ENCODE measurements at regions not wholly inside any gene's neighbourhood (a gene's known extent, or its start where the extent isn't known, plus 50 kb on each side); places are given as distances from the start of the nearest gene placed in this dataset.
"Not testable (repeated sequence)": the region's sequence is repeated elsewhere in the genome, so short reads cannot be mapped to it uniquely, and the experiment has no call there.

DNA sequence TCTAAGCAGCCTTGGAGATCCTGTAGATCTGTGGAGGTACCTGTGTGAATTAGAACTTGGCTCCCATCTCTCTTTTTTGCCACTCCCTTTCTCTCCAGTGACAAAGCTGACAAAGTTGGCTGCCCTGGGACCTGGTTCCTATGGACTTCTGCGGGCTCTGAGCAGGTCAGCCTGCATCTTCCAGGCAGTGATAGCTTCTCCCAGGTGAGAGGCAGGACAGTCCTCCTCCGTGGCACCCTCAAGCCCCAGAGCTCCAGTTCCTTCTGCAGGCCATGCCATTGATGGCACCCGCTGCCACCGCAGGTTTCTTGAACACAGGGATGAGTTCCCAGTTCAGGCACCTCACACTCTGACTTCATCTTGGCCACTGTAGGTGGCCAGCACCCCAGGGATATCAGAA lies 73.5 kb upstream of the GRB10 start:
- no peaks in the 10 kb centered on the region for H3K4me1 ChIP-seq (ENCODE audit: insufficient read depth, low read length)
- H3K36me3 ChIP-seq (ENCODE audit: insufficient read depth, low read length), result no peaks in the 10 kb centered on the region
- H3K9me3 ChIP-seq (ENCODE audit: control insufficient read depth, insufficient read depth, low read length), result no peaks in the 10 kb centered on the region

DNA sequence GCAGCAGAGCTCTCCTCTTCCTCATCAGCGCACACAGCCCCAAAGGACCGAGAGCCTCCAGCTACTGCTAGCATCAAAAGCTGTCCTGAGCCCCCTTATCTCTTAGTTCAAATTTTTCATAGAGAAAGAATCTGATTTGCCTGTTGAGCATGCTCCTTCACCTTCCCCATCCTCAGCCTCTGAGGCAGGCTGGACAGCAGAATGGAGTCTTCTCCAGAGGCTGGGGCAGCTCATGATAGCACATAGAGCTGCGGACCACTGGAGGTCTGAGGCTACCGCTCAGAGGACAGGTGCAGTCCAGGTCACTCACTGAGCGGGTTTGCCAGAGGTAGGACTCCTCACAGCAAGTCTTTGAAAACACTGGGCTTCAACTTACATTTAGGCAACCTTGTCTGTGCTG lies 72.8 kb upstream of the GRB10 start:
- Histone ChIP-seq H3K9ac (ENCODE audit: low read depth, low read length) (no peak overlapping the region), H3K36me3 (ENCODE audit: insufficient read depth, low read length) (no peaks in the 10 kb centered on the region), H3K9me3 (ENCODE audit: control insufficient read depth, insufficient read depth, low read length) (no peaks in the 10 kb centered on the region), H3K4me1 (ENCODE audit: insufficient read depth, low read length) (no peaks in the 10 kb centered on the region)

More for the DNA sequence above, 73.5 kb upstream of the GRB10 start:
- H3K9ac ChIP-seq (ENCODE audit: low read depth, low read length), result no peak overlapping the region

DNA sequence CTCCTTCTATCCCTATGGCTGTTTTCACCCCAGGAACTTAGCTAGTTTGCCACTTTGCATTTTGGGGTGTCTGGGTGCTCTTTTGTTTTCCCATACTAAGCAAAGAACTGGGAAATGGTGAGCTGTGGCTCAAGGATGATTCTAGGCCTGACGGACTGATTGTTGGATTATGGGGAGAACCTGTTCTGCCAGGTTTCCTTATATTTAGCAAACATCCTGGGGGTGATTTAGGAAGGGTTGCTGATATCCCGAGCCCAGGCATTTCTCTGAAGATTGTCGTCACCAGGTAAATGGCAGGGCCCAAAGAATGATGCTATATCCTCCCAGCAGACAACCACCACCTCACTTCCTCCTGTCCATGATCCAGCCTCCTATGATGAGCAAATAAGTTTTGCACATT lies 72.1 kb upstream of the GRB10 start:
- no peak overlapping the region for H3K9ac ChIP-seq (ENCODE audit: low read depth, low read length)
- no peaks in the 10 kb centered on the region for H3K4me1 ChIP-seq (ENCODE audit: insufficient read depth, low read length)
- H3K9me3 ChIP-seq (ENCODE audit: control insufficient read depth, insufficient read depth, low read length), result no peaks in the 10 kb centered on the region
- H3K36me3 ChIP-seq (ENCODE audit: insufficient read depth, low read length), result no peaks in the 10 kb centered on the region

DNA sequence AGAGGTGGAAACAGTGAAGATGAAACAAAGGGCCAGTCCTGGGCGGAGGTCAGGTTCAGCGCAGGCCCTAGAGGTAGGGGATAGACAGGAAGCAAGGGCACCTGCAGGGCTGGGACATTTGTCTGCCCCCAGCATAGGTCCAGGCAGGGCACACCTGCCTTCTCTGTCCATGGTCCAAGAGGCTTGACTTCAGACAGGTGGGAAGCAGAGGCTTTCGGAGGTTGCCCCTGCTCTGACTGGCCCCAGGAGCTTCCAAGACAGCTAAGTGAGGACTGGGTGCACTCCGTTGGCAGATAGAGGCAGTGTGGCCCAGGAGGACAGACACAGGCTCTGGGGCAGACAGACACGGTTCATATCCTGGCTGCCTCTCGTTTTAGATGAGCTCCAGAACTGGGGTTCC lies 71.6 kb upstream of the GRB10 start:
- H3K4me1 ChIP-seq (ENCODE audit: insufficient read depth, low read length), result no peaks in the 10 kb centered on the region
- no peaks in the 10 kb centered on the region for H3K36me3 ChIP-seq (ENCODE audit: insufficient read depth, low read length)
- H3K9ac ChIP-seq (ENCODE audit: low read depth, low read length), result no peak overlapping the region
- no peaks in the 10 kb centered on the region for H3K9me3 ChIP-seq (ENCODE audit: control insufficient read depth, insufficient read depth, low read length)

DNA sequence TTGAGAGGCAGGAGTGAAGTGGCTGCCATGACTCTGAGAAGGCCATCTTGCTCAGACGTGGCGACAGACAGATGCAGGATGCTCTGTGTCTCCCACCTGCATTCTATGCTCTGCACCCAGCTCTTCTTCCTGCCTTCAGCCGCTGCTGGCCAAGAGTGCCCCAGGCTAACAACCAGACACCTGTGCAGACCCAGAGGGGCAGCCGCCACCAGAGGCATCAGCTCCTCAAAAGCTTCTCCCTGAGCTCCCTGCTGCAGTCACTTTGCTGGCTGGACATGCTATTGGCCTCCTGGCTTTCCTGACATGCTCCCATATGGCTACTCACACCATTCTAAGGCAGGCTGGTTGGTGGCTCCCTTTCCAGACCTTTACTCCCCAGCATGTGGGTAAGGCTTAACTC lies 70.6 kb upstream of the GRB10 start:
- Histone ChIP-seq H3K9me3 (ENCODE audit: control insufficient read depth, insufficient read depth, low read length) (no peaks in the 10 kb centered on the region), H3K9ac (ENCODE audit: low read depth, low read length) (no peak overlapping the region), H3K36me3 (ENCODE audit: insufficient read depth, low read length) (no peaks in the 10 kb centered on the region), H3K4me1 (ENCODE audit: insufficient read depth, low read length) (no peaks in the 10 kb centered on the region)

DNA sequence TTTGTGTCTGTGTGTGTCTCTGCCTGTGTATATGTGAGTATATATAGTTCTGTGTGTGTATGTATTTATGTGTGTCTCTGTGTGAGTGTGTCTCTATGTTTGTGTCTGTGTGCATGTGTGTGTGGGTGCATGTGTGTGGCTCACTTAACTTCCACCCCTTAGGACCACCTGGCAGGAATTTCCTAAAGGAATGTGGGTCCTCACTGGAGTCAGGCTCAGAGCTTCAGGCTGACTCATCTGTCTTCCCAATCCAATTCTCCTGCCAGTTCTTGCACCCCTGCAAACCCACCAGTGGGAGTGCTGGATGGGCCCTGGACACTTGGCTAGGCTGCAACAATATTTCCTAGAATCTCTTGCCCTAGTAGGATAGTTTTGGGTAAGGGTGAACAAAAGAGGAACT lies 70.2 kb upstream of the GRB10 start:
- no peaks in the 10 kb centered on the region for H3K36me3 ChIP-seq (ENCODE audit: insufficient read depth, low read length)
- no peak overlapping the region for H3K9ac ChIP-seq (ENCODE audit: low read depth, low read length)
- H3K9me3 ChIP-seq (ENCODE audit: control insufficient read depth, insufficient read depth, low read length), result no peaks in the 10 kb centered on the region
- H3K4me1 ChIP-seq (ENCODE audit: insufficient read depth, low read length), result no peaks in the 10 kb centered on the region

DNA sequence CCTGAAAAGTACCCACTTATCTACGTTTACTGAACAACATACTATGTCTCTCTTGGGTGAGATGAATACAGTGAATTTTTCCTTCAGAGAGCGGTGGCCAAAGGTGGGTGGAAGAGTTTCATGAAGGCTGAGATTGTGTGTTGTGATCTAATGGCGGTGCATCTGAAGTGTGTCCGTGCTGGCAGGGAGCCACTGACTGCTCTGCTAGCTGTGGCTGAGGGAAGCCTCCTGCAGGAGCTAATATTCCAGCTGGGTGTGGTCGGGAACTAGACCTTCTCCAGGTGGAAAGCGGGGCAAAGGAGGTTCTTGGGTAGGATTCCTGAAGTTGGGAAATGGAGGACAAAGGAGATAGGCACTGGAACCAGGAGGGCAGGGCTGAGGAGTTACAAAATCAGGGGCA lies 69.2 kb upstream of the GRB10 start:
- no peaks in the 10 kb centered on the region for H3K4me1 ChIP-seq (ENCODE audit: insufficient read depth, low read length)
- no peak overlapping the region for H3K9ac ChIP-seq (ENCODE audit: low read depth, low read length)
- H3K36me3 ChIP-seq (ENCODE audit: insufficient read depth, low read length), result no peaks in the 10 kb centered on the region
- H3K9me3 ChIP-seq (ENCODE audit: control insufficient read depth, insufficient read depth, low read length), result no peaks in the 10 kb centered on the region

DNA sequence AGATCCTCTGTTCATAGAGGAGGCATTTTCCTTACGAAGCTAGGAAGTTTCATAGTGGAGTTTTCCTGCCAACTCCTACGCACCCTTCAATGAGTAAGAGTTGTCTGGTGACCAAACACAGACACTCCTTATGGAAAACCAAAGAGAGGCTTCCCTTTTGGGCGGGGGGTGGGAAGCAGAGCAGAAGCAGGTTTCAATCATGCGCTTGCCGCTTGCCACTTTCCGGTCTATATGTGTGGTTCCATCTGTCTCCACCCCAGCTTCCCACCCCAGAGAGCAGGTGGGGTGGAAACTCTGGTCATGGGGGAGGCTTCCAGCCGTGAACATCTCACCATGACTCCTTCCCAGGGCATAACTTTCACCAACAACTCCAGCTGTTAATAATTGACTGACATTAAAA lies 68.8 kb upstream of the GRB10 start:
- H3K4me1 ChIP-seq (ENCODE audit: insufficient read depth, low read length), result no peaks in the 10 kb centered on the region
- no peaks in the 10 kb centered on the region for H3K9me3 ChIP-seq (ENCODE audit: control insufficient read depth, insufficient read depth, low read length)
- no peaks in the 10 kb centered on the region for H3K36me3 ChIP-seq (ENCODE audit: insufficient read depth, low read length)
- H3K9ac ChIP-seq (ENCODE audit: low read depth, low read length), result no peak overlapping the region

DNA sequence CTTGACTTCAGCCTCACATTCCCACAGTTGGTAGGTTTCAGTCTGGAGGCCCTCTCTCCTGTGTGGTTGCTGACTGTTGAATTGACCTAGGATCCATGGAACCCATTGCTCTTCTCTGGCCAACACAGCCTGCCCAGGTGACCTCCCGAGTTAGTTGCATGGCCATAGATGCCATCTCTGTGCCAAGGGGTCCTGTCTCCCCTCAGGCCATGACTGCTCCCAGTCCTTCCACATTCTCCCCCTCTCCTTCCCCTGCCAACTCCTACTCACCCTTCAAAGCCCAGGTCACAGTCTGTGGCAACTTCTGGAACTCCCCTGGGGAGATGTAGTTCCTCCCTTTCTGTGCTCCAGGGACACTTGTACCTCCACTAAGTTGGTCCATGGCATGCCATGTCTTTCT lies 67.3 kb upstream of the GRB10 start:
- Histone ChIP-seq H3K4me1 (ENCODE audit: insufficient read depth, low read length) (no peaks in the 10 kb centered on the region), H3K9me3 (ENCODE audit: control insufficient read depth, insufficient read depth, low read length) (no peaks in the 10 kb centered on the region), H3K36me3 (ENCODE audit: insufficient read depth, low read length) (no peaks in the 10 kb centered on the region), H3K9ac (ENCODE audit: low read depth, low read length) (no peak overlapping the region)

DNA sequence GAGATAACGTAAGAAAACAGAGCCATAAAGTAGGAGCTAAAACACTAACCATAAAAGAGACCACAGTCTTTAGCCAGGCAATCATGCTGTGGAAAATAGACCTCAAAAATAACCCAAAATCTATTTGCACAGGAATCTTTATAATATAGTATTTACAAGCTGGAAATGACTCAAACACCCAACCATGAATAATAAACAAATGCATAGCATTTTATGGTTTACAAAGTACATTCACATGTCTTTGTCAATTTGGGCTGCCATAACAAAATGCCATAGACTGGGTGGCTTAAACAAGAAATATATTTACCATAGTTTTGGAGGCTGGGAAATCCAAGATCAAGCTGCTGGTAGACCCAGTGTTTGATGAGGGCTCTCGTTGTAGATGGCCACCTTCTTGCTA lies 65.5 kb upstream of the GRB10 start:
- Histone ChIP-seq H3K9ac (ENCODE audit: low read depth, low read length) (no peak overlapping the region), H3K36me3 (ENCODE audit: insufficient read depth, low read length) (no peaks in the 10 kb centered on the region), H3K9me3 (ENCODE audit: control insufficient read depth, insufficient read depth, low read length) (no peaks in the 10 kb centered on the region), H3K4me1 (ENCODE audit: insufficient read depth, low read length) (no peaks in the 10 kb centered on the region)

DNA sequence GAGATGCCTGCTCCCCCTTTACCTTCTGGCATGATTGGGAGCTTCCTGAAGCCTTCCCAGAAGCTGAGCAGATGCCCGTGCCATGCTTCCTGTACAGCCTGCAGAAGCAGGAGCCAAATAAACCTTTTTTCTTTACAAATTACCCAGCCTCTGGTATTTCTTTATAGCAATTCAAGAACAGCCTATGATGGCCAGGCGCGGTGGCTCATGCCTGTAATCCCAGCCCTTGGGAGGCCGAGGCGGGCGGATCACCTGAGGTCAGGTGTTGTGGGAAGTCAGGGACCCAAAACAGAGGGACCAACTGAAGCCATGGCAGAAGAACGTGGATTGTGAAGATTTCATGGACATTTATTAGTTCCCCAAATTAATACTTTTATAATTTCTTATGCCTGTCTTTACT lies 62.2 kb upstream of the GRB10 start:
- not testable (repeated sequence) for H3K9me3 ChIP-seq (ENCODE audit: control insufficient read depth, insufficient read depth, low read length); H3K9ac ChIP-seq (ENCODE audit: low read depth, low read length); H3K36me3 ChIP-seq (ENCODE audit: insufficient read depth, low read length); H3K4me1 ChIP-seq (ENCODE audit: insufficient read depth, low read length)

DNA sequence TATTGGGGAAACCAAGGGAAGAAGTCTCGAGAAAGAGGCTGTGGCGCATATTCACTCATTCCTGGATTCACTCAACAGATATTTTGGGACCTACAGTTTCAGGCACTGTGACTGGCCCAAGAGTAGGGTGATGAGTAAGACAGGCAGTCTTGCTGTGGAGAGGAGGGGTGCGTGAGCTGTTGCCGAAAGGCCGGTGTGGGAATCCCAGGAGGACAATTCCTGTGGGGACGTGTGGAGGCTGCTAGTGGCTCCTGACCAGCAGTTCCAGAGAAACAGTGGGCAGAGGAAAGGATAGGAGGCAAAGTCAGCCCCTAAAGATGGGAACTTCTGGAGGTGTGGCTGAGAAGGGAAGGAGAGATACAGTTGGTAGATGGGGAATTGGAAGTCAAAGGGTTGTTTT lies 59.3 kb upstream of the GRB10 start:
- no peaks in the 10 kb centered on the region for H3K4me1 ChIP-seq (ENCODE audit: insufficient read depth, low read length)
- no peaks in the 10 kb centered on the region for H3K36me3 ChIP-seq (ENCODE audit: insufficient read depth, low read length)
- no peaks in the 10 kb centered on the region for H3K9me3 ChIP-seq (ENCODE audit: control insufficient read depth, insufficient read depth, low read length)
- H3K9ac ChIP-seq (ENCODE audit: low read depth, low read length), result no peak overlapping the region

DNA sequence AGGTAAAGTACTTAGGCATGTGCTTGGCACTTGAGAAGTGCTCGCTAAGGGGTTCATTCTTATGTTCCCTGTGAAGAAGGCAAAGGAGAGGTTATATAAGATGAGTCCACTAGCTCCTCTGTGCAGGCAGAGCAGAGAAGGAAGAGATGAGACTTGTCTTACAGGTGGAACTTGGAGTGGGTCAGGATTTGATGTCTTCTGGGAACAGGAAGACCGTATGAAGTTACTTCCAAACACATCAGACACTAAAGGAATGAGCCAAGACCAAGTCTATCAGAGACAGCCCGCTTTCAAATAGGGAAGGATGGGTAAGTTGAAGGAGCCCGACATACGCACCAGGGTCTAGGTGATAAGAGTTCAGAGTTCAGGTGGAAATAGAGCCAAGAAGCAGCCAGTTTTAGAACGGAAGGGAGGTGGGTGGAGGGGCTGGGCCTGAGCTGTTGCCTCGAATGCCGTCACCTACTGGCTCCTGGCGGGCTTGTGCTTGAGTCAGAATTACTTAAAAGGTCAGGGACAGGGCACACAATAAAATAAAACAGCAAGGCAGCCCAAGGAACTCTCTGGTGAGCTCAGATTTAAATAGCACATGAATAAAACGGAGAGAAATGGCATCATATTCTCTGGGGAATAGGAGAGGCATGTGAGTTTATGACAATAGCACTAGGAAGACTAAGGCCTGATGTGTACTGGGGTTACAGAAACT lies 56.1 kb upstream of the GRB10 start:
- H3K4me1 ChIP-seq (ENCODE audit: insufficient read depth, low read length), result no peaks in the 10 kb centered on the region
- H3K9ac ChIP-seq (ENCODE audit: low read depth, low read length), result no peak overlapping the region
- no peaks in the 10 kb centered on the region for H3K36me3 ChIP-seq (ENCODE audit: insufficient read depth, low read length)
- H3K9me3 ChIP-seq (ENCODE audit: control insufficient read depth, insufficient read depth, low read length), result no peaks in the 10 kb centered on the region

DNA sequence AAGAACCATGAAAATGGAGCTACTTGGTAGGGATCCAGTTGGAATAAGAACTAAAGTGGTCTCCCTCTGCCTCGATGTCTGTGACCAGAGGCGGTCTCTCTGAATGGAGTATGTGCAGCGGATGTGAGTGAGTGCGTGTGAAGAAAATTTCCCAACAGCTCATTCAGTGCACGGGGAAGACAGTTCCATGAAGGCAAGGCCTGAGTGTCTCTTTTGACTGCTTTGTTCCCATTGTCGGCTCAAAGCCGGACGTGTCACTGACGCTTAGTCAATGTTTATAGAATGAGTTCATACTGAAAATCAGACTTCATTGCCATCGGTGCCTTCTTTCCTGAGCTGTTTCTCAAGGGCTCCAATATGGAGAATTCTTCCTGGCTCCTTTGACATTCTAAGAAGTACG lies 55.3 kb upstream of the GRB10 start:
- Histone ChIP-seq H3K36me3 (ENCODE audit: insufficient read depth, low read length) (no peaks in the 10 kb centered on the region), H3K9me3 (ENCODE audit: control insufficient read depth, insufficient read depth, low read length) (no peaks in the 10 kb centered on the region), H3K4me1 (ENCODE audit: insufficient read depth, low read length) (no peaks in the 10 kb centered on the region), H3K9ac (ENCODE audit: low read depth, low read length) (no peak overlapping the region)

DNA sequence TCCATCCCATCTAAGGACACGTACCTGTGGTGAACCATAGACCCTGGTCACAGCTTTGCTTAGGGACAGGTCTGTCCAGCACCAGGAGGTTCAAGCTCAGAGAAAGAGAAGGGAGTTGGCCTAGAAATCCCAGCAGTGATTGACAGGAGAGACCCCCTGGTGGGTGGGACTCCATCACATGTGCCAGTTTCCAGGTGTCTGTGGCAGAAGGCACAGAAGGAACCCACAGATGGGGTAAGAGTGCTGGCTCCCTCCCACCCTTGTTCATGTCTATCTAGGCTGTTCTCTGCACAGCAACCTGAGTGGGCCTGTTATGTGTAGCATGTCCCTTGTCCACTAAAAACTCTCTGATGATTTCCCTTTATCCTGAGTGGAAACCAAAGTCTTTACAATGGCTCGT lies 54.0 kb upstream of the GRB10 start:
- H3K4me1 ChIP-seq (ENCODE audit: insufficient read depth, low read length), result no peaks in the 10 kb centered on the region
- H3K9ac ChIP-seq (ENCODE audit: low read depth, low read length), result no peak overlapping the region
- H3K9me3 ChIP-seq (ENCODE audit: control insufficient read depth, insufficient read depth, low read length), result no peaks in the 10 kb centered on the region
- H3K36me3 ChIP-seq (ENCODE audit: insufficient read depth, low read length), result no peaks in the 10 kb centered on the region

DNA sequence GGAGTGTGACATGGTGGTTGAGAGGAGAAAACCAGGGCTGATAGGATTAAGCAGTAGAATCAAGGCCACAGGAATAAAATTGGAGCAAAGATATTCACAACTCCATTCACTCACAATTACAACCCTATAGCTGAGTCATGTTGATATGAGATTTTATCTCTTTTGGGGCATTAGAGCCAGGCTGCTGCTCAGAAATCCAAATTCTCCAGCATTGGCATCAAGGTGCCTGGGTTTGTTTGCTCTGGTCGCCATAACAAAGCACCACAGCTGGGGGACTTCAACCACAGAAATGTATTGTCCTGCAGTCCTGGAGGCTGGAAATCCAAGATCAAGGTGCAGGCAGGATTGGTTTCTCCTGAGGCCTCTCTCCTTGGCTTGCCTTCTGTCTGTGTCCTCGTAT lies 52.5 kb upstream of the GRB10 start:
- H3K36me3 ChIP-seq (ENCODE audit: insufficient read depth, low read length), result no peaks in the 10 kb centered on the region
- H3K4me1 ChIP-seq (ENCODE audit: insufficient read depth, low read length), result no peaks in the 10 kb centered on the region
- H3K9ac ChIP-seq (ENCODE audit: low read depth, low read length), result no peak overlapping the region
- no peaks in the 10 kb centered on the region for H3K9me3 ChIP-seq (ENCODE audit: control insufficient read depth, insufficient read depth, low read length)
